Spleen (tissue), 7 donors: ENCODE measurements at regions not wholly inside any gene's neighbourhood (a gene's known extent, or its start where the extent isn't known, plus 50 kb on each side); places are given as distances from the start of the nearest gene placed in this dataset.

ENCODE experiments used
- POLR2A ChIP-seq, 3 donors: fragments of 450-650 bp; IDR thresholded peaks; one replicate each; pipeline ENCODE4 v1.5.1; 2017; ENCODE audit warnings: antibody characterized with exemption in 3 of 3, mild to moderate bottlenecking in 1 of 3
- POLR2AphosphoS5 ChIP-seq, 3 donors: sonication (generic); formaldehyde crosslinking; IDR thresholded peaks; one replicate each; pipeline ENCODE4 v1.5.1; 2017; ENCODE audit warnings: antibody characterized with exemption in 3 of 3
- TF ChIP-seq, protein P1 (sequence below), 11 experiments: fragments of 200-600 bp in 7 of 11; fragments of 450-650 bp in 4 of 11; sonication (generic) in 4 of 11; IDR thresholded peaks in 8 of 11; conservative IDR thresholded peaks in 3 of 11; 1 replicate in 7 of 11; 2 replicates in 4 of 11; pipeline versions ENCODE4 v1.4.0 to v1.8.0; 2016 to 2021; ENCODE audit warnings: antibody characterized with exemption in 11 of 11, inconsistent platforms in 4 of 11, mild to moderate bottlenecking in 1 of 11
- donor health status: DM: no; HTN: no; CAD: no; lungs with moderate emphysema.
- donor health status: DM: no; HTN: no; CAD: no.
- donor health status: DM: no; HTN: no; CAD: no.

DNA sequence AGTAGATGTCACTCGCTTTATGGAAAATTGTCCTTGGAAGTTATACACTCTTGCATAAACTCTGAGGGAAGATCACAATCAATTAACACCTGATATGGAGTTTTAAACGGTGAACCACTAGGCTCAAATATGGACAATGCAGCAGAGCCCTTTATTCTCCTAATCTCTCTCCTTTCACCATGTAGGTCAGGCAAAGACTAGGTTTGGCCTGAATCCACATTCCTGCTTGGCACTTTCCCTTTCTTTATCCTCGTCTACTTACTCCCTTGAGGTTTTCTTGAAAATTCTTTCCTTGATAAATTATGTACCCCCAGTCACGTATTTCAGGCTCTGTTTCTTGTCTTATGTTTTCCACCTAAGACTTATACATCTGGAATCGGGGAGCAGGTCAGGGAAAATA, 751.7 kb downstream of the DACH1 start:
- TF ChIP-seq, protein P1, sequence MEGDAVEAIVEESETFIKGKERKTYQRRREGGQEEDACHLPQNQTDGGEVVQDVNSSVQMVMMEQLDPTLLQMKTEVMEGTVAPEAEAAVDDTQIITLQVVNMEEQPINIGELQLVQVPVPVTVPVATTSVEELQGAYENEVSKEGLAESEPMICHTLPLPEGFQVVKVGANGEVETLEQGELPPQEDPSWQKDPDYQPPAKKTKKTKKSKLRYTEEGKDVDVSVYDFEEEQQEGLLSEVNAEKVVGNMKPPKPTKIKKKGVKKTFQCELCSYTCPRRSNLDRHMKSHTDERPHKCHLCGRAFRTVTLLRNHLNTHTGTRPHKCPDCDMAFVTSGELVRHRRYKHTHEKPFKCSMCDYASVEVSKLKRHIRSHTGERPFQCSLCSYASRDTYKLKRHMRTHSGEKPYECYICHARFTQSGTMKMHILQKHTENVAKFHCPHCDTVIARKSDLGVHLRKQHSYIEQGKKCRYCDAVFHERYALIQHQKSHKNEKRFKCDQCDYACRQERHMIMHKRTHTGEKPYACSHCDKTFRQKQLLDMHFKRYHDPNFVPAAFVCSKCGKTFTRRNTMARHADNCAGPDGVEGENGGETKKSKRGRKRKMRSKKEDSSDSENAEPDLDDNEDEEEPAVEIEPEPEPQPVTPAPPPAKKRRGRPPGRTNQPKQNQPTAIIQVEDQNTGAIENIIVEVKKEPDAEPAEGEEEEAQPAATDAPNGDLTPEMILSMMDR (IDR thresholded peaks at IDR 0.05 in 8 of 11, conservative IDR thresholded peaks at IDR 0.05 in 3 of 11) = no peak
- TF ChIP-seq POLR2A (IDR thresholded peaks at IDR 0.05) = no peak
- no peak for TF ChIP-seq POLR2AphosphoS5 (IDR thresholded peaks at IDR 0.05)
